ENCODE measurements at regions not wholly inside any gene's neighbourhood (a gene's known extent, or its start where the extent isn't known, plus 50 kb on each side); places are given as distances from the start of the nearest gene placed in this dataset.

GRCh38 chr5:105530716-105531261 is 1968.2 kb upstream of the NUDT12 start:
- no peak overlapping the region for H2AFZ ChIP-seq (ENCODE audit: low read length)

More at GRCh38 chr5:105530716-105531261, 1968.2 kb upstream of the NUDT12 start:
- no peak overlapping the region for H2AK5ac ChIP-seq (ENCODE audit: insufficient read length, low read length)
- peaks cover 29 to 32% of the 10 kb centered on the region in 2 experiments for H3K9me3 Mint-ChIP-seq
- no peak overlapping the region for H4K8ac ChIP-seq (replicated peaks; ENCODE audit: insufficient read length, low read depth, low read length)
- H4K91ac ChIP-seq (ENCODE audit: insufficient read length, low read depth, low read length) = no peak overlapping the region
- H3K4me1 Mint-ChIP-seq = no peaks in the 10 kb centered on the region; a peak in 1 of 4 replicates
- no peaks in the 10 kb centered on the region; the same call in 1 of the 2 replicates for H3K4me1 ChIP-seq (ENCODE audit: insufficient read depth, low read length)
- H3T11ph ChIP-seq (ENCODE audit: low read length) = no peak overlapping the region
- DNase-seq = no peak
- H2BK20ac ChIP-seq (ENCODE audit: low read depth, low read length, poor library complexity, severe bottlenecking) = no peak overlapping the region
- no peak overlapping the region for H2BK12ac ChIP-seq (ENCODE audit: insufficient read length, low read depth, low read length)
- H3K9ac ChIP-seq (ENCODE audit: extremely low read depth, insufficient read length, low read length) = no peak overlapping the region
- H2BK15ac ChIP-seq (ENCODE audit: low read depth, low read length) = no peak overlapping the region
- no peak overlapping the region for H4K5ac ChIP-seq (ENCODE audit: insufficient read length, low read depth, low read length)
- H3K4me3 Mint-ChIP-seq = no peak overlapping the region
- H3K36me3 Mint-ChIP-seq (ENCODE audit: insufficient read depth in 1 of 3, low read depth in 3 of 3) = peaks cover 14 to 36% (median 18%) of the 10 kb centered on the region in 3 experiments
- no peaks in the 10 kb centered on the region for H3K9me3 ChIP-seq (ENCODE audit: control insufficient read depth, low read depth, low read length)
- H3K14ac ChIP-seq (ENCODE audit: insufficient read depth, low read length) = no peak overlapping the region
- no peaks in the 10 kb centered on the region for H3K27me3 Mint-ChIP-seq (ENCODE audit: low read depth)
- H3K18ac ChIP-seq (ENCODE audit: insufficient read length, low read depth, low read length) = no peak overlapping the region
- no CpG with 5 or more reads among the region's 3 CpGs for WGBS (ENCODE audit: extremely low coverage, insufficient read length, low lambda C conversion rate)
- H3K79me2 ChIP-seq (ENCODE audit: insufficient read depth, low read length) = no peaks in the 10 kb centered on the region
- TF ChIP-seq, protein P1, sequence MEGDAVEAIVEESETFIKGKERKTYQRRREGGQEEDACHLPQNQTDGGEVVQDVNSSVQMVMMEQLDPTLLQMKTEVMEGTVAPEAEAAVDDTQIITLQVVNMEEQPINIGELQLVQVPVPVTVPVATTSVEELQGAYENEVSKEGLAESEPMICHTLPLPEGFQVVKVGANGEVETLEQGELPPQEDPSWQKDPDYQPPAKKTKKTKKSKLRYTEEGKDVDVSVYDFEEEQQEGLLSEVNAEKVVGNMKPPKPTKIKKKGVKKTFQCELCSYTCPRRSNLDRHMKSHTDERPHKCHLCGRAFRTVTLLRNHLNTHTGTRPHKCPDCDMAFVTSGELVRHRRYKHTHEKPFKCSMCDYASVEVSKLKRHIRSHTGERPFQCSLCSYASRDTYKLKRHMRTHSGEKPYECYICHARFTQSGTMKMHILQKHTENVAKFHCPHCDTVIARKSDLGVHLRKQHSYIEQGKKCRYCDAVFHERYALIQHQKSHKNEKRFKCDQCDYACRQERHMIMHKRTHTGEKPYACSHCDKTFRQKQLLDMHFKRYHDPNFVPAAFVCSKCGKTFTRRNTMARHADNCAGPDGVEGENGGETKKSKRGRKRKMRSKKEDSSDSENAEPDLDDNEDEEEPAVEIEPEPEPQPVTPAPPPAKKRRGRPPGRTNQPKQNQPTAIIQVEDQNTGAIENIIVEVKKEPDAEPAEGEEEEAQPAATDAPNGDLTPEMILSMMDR (conservative IDR thresholded peaks at IDR 0.05) = no peak
- no peak overlapping the region for H3K56ac ChIP-seq (ENCODE audit: insufficient read length, low read depth, low read length)
- 0 out of 7 replicates have a peak overlapping the region, but pooled peaks of 1 of the 3 experiments have one; percentile 21 for H3K27ac Mint-ChIP-seq
- no peak overlapping the region for H2BK120ac ChIP-seq (ENCODE audit: low read depth, low read length, poor library complexity, severe bottlenecking)
- H4K20me1 ChIP-seq (ENCODE audit: control insufficient read depth, insufficient read depth, insufficient read length) = no peaks in the 10 kb centered on the region
- H3K23me2 ChIP-seq (ENCODE audit: insufficient read length, low read depth, low read length, poor library complexity, severe bottlenecking) = no peaks in the 10 kb centered on the region
- no peak overlapping the region for H2BK5ac ChIP-seq (ENCODE audit: insufficient read length, low read length)
- no peak overlapping the region for H3K4me2 ChIP-seq (ENCODE audit: insufficient read depth, insufficient read length, low read length)
- H3K4ac ChIP-seq (ENCODE audit: low read depth, low read length) = no peak overlapping the region
- H3K27me3 ChIP-seq (ENCODE audit: insufficient read depth, low read length) = no peaks in the 10 kb centered on the region
- no peak overlapping the region for H3K27ac ChIP-seq (ENCODE audit: insufficient read length, low read depth, low read length)
- H3K79me1 ChIP-seq (ENCODE audit: insufficient read depth, low read depth, low read length, poor library complexity, severe bottlenecking) = no peaks in the 10 kb centered on the region
- H3K23ac ChIP-seq (ENCODE audit: insufficient read length, low read depth, low read length) = no peak overlapping the region
